GM12878 (cell line): ENCODE measurements at regions not wholly inside any gene's neighbourhood (a gene's known extent, or its start where the extent isn't known, plus 50 kb on each side); places are given as distances from the start of the nearest gene placed in this dataset.
A peak's percentile ranks its signal among the peaks of the same experiment; 100 is the strongest.

ENCODE experiments used
- ATAC-seq: fragments of 200-7000 bp; cut with Tn5 transposase; 3 replicates; pipeline ENCODE4 v1.9.1; 2020; ENCODE audit warnings: mild to moderate bottlenecking, moderate library complexity
- BruUV-seq: library from RNA; stranded (reverse); fragments of 400-500 nt; replicated peaks from 2 replicates; lab custom pipeline; 2021; lab: Mats Ljungman, UMichigan
- CTCF ChIA-PET: fragments of 300-600 bp; sonication (Branson Sonifier 250); formaldehyde crosslinking; extraction: SDS; loops from one replicate; lab custom pipeline; 2021; ENCODE audit warnings: inconsistent platforms; lab: Yijun Ruan, JAX
- POLR2A ChIA-PET: fragments of 350-600 bp; formaldehyde crosslinking; extraction: SDS; loops from one replicate; lab custom pipeline; 2021; ENCODE audit warnings: inconsistent platforms; lab: Charles Lee
- RAD21 ChIA-PET: fragments of 300-600 bp; sonication (Branson Sonifier 250); formaldehyde crosslinking; loops from one replicate; lab custom pipeline; 2023; ENCODE audit warnings: antibody characterized with exemption; ENCODE audit not compliant: unreplicated experiment; lab: Charles Lee
- SMC1A ChIA-PET: fragments of 300-600 bp; sonication (Branson Sonifier 250); formaldehyde crosslinking; loops from one replicate; lab custom pipeline; 2023; ENCODE audit not compliant: unreplicated experiment, uncharacterized antibody; lab: Charles Lee
- DNase-seq: peaks from one replicate; pipeline ENCODE4 v3.0.0-alpha.2; 2011; ENCODE audit warnings: low read depth, low spot score
- FAIRE-seq: peaks from 3 replicates; lab custom pipeline; 2011; peaks lifted over from hg19 to GRCh38; lab: Jason Lieb, UNC
- H2AFZ ChIP-seq: 2 replicates; pipeline ENCODE4 v1.6.0; 2011; ENCODE audit warnings: low read depth, low read length, control low read depth; ENCODE audit not compliant: control insufficient read depth
- H3K27ac ChIP-seq: 2 replicates; pipeline ENCODE4 v1.5.1; 2011; ENCODE audit warnings: control low read depth; ENCODE audit not compliant: control insufficient read depth, insufficient read depth
- H3K27me3 ChIP-seq, 2 experiments: replicated peaks in 1 of 2; 2 replicates each; pipeline versions ENCODE4 v1.6.0 to v1.6.1; 2011; ENCODE audit warnings: low read length in 1 of 2; ENCODE audit not compliant: control insufficient read depth in 2 of 2, insufficient read depth in 2 of 2
- H3K36me3 ChIP-seq, 2 experiments: 2 replicates each; pipeline ENCODE4 v1.5.1; 2011; ENCODE audit warnings: low read length in 1 of 2; ENCODE audit not compliant: control insufficient read depth in 2 of 2, insufficient read depth in 2 of 2
- H3K4me1 ChIP-seq: 2 replicates; pipeline ENCODE4 v1.6.1; 2011; ENCODE audit warnings: mild to moderate bottlenecking, low read length, moderate library complexity, mixed read lengths; ENCODE audit not compliant: control insufficient read depth, insufficient read depth
- H3K4me2 ChIP-seq: 2 replicates; pipeline ENCODE4 v1.6.0; 2011; ENCODE audit warnings: control low read depth; ENCODE audit not compliant: control insufficient read depth, insufficient read depth
- H3K4me3 ChIP-seq: fragments of 200-600 bp; sonication (generic); 2 replicates; pipeline ENCODE4 v1.5.1; 2016
- H3K79me2 ChIP-seq: 2 replicates; pipeline ENCODE4 v1.6.0; 2011; ENCODE audit warnings: low read length; ENCODE audit not compliant: control insufficient read depth, insufficient read depth
- H3K9ac ChIP-seq: 2 replicates; pipeline ENCODE4 v1.8.0; 2011; ENCODE audit warnings: low read length, control low read depth, mixed read lengths; ENCODE audit not compliant: control insufficient read depth, insufficient read depth
- H3K9me3 ChIP-seq: replicated peaks from 3 replicates; pipeline ENCODE4 v1.5.1; 2011; ENCODE audit warnings: mild to moderate bottlenecking, low read length; ENCODE audit not compliant: control insufficient read depth, insufficient read depth
- H4K20me1 ChIP-seq: 2 replicates; pipeline ENCODE4 v1.6.0; 2011; ENCODE audit not compliant: control insufficient read depth, insufficient read depth
- ATF7 ChIP-seq: fragments of 450-650 bp; IDR thresholded peaks from 2 replicates; pipeline ENCODE4 v1.6.1; 2016; ENCODE audit warnings: low read depth, mild to moderate bottlenecking
- EGR1 ChIP-seq, 2 experiments: IDR thresholded peaks; 1 replicate in 1 of 2; 2 replicates in 1 of 2; pipeline ENCODE4 v1.6.1; 2011 to 2012; ENCODE audit warnings: low read depth in 2 of 2, low read length in 2 of 2, borderline replicate concordance in 1 of 2, mild to moderate bottlenecking in 1 of 2, moderate library complexity in 1 of 2
- GATAD2B ChIP-seq: fragments of 450-650 bp; conservative IDR thresholded peaks from 2 replicates; pipeline ENCODE4 v1.6.1; 2017; ENCODE audit warnings: low read depth, mild to moderate bottlenecking, moderate library complexity
- KAT2A ChIP-seq: conservative IDR thresholded peaks from 2 replicates; pipeline ENCODE4 v1.6.1; 2011; ENCODE audit warnings: low read depth, low read length; ENCODE audit not compliant: control insufficient read depth
- NKRF ChIP-seq: fragments of 450-650 bp; conservative IDR thresholded peaks from 2 replicates; pipeline ENCODE4 v1.6.1; 2017; ENCODE audit warnings: mild to moderate bottlenecking, moderate library complexity
- NR2C1 ChIP-seq: fragments of 450-650 bp; IDR thresholded peaks from 2 replicates; pipeline ENCODE4 v1.6.1; 2017; ENCODE audit warnings: antibody characterized with exemption, mild to moderate bottlenecking, moderate library complexity
- NR2C2 ChIP-seq: IDR thresholded peaks from 2 replicates; pipeline ENCODE4 v1.6.1; 2011; ENCODE audit warnings: borderline replicate concordance, low read depth; ENCODE audit not compliant: control insufficient read depth, insufficient read length
- PML ChIP-seq: IDR thresholded peaks from 2 replicates; pipeline ENCODE4 v1.6.1; 2012; ENCODE audit warnings: low read length, inconsistent platforms
- PRDM15 ChIP-seq: fragments of 450-650 bp; formaldehyde crosslinking; IDR thresholded peaks from 2 replicates; pipeline ENCODE4 v1.4.0; 2020; ENCODE audit warnings: mild to moderate bottlenecking, moderate library complexity
- RCOR1 ChIP-seq: conservative IDR thresholded peaks from 2 replicates; pipeline ENCODE4 v1.6.1; 2012; ENCODE audit warnings: low read depth, low read length, improper control_type of control experiment
- RELB ChIP-seq: fragments of 450-650 bp; IDR thresholded peaks from 2 replicates; pipeline ENCODE4 v1.6.1; 2017; ENCODE audit warnings: low read depth, mild to moderate bottlenecking, moderate library complexity
- SMC3 ChIP-seq: IDR thresholded peaks from 2 replicates; pipeline ENCODE4 v1.6.1; 2011; ENCODE audit warnings: low read length, improper control_type of control experiment, borderline replicate concordance
- YY1 ChIP-seq: IDR thresholded peaks from 2 replicates; pipeline ENCODE4 v1.6.1; 2011; ENCODE audit warnings: low read depth, mild to moderate bottlenecking, low read length
- ZSCAN29 ChIP-seq: fragments of 450-650 bp; IDR thresholded peaks from 2 replicates; pipeline ENCODE4 v1.6.1; 2017; ENCODE audit warnings: mild to moderate bottlenecking, moderate library complexity
- ZZZ3 ChIP-seq: IDR thresholded peaks from 2 replicates; pipeline ENCODE4 v1.6.1; 2011; ENCODE audit warnings: low read depth; ENCODE audit not compliant: control insufficient read depth, insufficient read length
- WGBS: methylation state at CpG from one replicate; pipeline ENCODE4 v1.1.6; 2016; ENCODE audit warnings: low lambda C conversion rate; ENCODE audit not compliant: insufficient replicate concordance, insufficient coverage; ENCODE audit errors: missing lambda C conversion rate; 5-methylcytosine and 5-hydroxymethylcytosine counted together
- in situ Hi-C: fragments of 300-500 bp; cut with MboI; formaldehyde crosslinking; loops from 9 replicates; pipeline ENCODE4 v1.14.3; 2018; ENCODE audit warnings: mixed read lengths
- intact Hi-C: fragments of 100-400 bp; cut with micrococcal nuclease; formaldehyde crosslinking; loops from one replicate; pipeline ENCODE4 v1.14.2; 2022; ENCODE audit not compliant: unreplicated experiment

- TF ChIP-seq RELB (no peak), YY1 (peak; percentile 77), SMC3 (peak; percentile 84), ZSCAN29 (no peak), NKRF (no peak), NR2C1 (no peak)
Measured at GRCh38 chr15:38699633-38700230, 135.1 kb upstream of the RASGRP1 start (continued).

- ChIA-PET POLR2A (interaction anchor here (1.4 kb wide), 1 partner anchor 261 kb away, joined by 3 read pairs; no protein-coding TSS in a partner anchor), RAD21 (interaction anchor here (1.4 to 8.9 kb wide), 4 partner anchors 12 to 260 kb away, joined by 3 to 224 read pairs (median 28); no protein-coding TSS in a partner anchor), SMC1A (interaction anchor here (0.7 to 11.9 kb wide), 9 partner anchors 13 to 260 kb away, joined by 3 to 249 read pairs (median 4); no protein-coding TSS in a partner anchor), CTCF (interaction anchor here (0.9 to 15.3 kb wide), 12 partner anchors 9 to 1055 kb away, joined by 3 to 386 read pairs (median 6); no protein-coding TSS in a partner anchor)
- ATAC-seq (no peak), DNase-seq (no peak), FAIRE-seq (no peak)
- Histone ChIP-seq H3K4me2 (no peak overlapping the region), H3K4me1 (peaks cover 12% of the 10 kb centered on the region), H3K9me3 (no peaks in the 10 kb centered on the region), H3K27me3 (no peaks in the 10 kb centered on the region), H3K36me3 (no peaks in the 10 kb centered on the region), H3K9ac (no peak overlapping the region), H2AFZ (no peak overlapping the region), H3K27ac (no peak overlapping the region), H3K4me3 (no peak overlapping the region), H4K20me1 (no peaks in the 10 kb centered on the region), H3K79me2 (no peaks in the 10 kb centered on the region)
- BruUV-seq = no TSS peak
- intact Hi-C loops = loop anchor here (10.0 kb wide), 2 partner anchors 154 to 1054 kb away; no protein-coding TSS in a partner anchor
- WGBS = 54% methylated on average over 5 of the region's 5 CpGs
- in situ Hi-C loops = no loop called here
- TF ChIP-seq GATAD2B (no peak), KAT2A (no peak), PML (no peak), ATF7 (no peak), PRDM15 (no peak), NR2C2 (no peak), ZZZ3 (no peak), EGR1 (IDR thresholded peaks at IDR 0.05; ENCODE audit: borderline replicate concordance in 1 of 2, low read depth in 2 of 2, low read length in 2 of 2) (no peak), RCOR1 (no peak)
Measured at GRCh38 chr15:38701149-38701548, 136.5 kb upstream of the RASGRP1 start.
